Right atrium auricular region (tissue), 2 donors: ENCODE measurements at regions not wholly inside any gene's neighbourhood (a gene's known extent, or its start where the extent isn't known, plus 50 kb on each side); places are given as distances from the start of the nearest gene placed in this dataset.

Experiments
- DNase-seq: peaks from one replicate; pipeline ENCODE4 v3.0.0-alpha.2; 2019; ENCODE audit warnings: low spot score
- H3K27ac ChIP-seq, 2 donors: fragments of 200-600 bp; sonication (generic); 1 replicate in 1 of 2; 2 replicates in 1 of 2; pipeline ENCODE4 v1.5.1; 2016 to 2019
- H3K27me3 ChIP-seq, 2 donors: fragments of 200-600 bp; sonication (generic); one replicate each; pipeline versions ENCODE4 v1.5.1 to v1.6.0; 2017 to 2019
- H3K36me3 ChIP-seq: fragments of 200-600 bp; sonication (generic); one replicate; pipeline ENCODE4 v1.5.1; 2016
- H3K4me1 ChIP-seq, 2 donors: fragments of 200-600 bp; sonication (generic); one replicate each; pipeline versions ENCODE4 v1.5.1 to v1.6.0; 2017 to 2019
- H3K4me3 ChIP-seq, 2 donors: fragments of 200-600 bp; sonication (generic); 1 replicate in 1 of 2; 2 replicates in 1 of 2; pipeline ENCODE4 v1.5.1; 2017 to 2019; ENCODE audit warnings: mild to moderate bottlenecking in 1 of 2, moderate library complexity in 1 of 2
- H3K9me3 ChIP-seq, 2 donors: fragments of 200-600 bp; sonication (generic); one replicate each; pipeline ENCODE4 v1.5.1; 2019
- TF ChIP-seq, protein P1 (sequence below), 2 donors: fragments of 200-600 bp; sonication (generic); IDR thresholded peaks; one replicate each; pipeline ENCODE4 v1.5.1; 2019; ENCODE audit warnings: antibody characterized with exemption in 2 of 2

DNA sequence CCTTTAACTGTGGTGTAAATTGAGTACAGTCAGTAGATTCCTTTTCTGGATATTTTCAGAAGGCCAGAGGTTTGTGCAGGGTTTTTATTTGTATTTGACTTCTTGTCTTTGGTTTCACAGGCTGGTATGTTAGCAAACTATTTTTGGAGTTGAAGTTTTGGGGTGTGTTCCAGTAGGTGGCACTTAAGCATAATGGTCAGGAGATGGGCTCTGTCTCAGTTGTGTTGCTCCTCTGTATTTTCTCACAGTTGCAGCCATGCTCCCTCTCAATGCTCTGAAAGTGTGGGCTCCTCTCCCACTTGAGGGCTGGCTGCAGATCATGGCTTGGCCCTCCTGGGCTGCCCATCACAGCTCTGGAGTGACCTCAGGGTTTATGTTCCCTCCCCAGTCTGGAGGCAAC, 267.0 kb upstream of the PCSK5 start:
- Histone ChIP-seq H3K27ac (no peak overlapping the region), H3K4me1 (peaks cover 0 to 7% of the 10 kb centered on the region in 2 donors), H3K27me3 (no peaks in the 10 kb centered on the region), H3K9me3 (no peaks in the 10 kb centered on the region), H3K4me3 (no peak overlapping the region), H3K36me3 (no peaks in the 10 kb centered on the region)
- TF ChIP-seq, protein P1, sequence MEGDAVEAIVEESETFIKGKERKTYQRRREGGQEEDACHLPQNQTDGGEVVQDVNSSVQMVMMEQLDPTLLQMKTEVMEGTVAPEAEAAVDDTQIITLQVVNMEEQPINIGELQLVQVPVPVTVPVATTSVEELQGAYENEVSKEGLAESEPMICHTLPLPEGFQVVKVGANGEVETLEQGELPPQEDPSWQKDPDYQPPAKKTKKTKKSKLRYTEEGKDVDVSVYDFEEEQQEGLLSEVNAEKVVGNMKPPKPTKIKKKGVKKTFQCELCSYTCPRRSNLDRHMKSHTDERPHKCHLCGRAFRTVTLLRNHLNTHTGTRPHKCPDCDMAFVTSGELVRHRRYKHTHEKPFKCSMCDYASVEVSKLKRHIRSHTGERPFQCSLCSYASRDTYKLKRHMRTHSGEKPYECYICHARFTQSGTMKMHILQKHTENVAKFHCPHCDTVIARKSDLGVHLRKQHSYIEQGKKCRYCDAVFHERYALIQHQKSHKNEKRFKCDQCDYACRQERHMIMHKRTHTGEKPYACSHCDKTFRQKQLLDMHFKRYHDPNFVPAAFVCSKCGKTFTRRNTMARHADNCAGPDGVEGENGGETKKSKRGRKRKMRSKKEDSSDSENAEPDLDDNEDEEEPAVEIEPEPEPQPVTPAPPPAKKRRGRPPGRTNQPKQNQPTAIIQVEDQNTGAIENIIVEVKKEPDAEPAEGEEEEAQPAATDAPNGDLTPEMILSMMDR (IDR thresholded peaks at IDR 0.05): peak in 1 of 2 donors; percentile 18
- no peak for DNase-seq

DNA sequence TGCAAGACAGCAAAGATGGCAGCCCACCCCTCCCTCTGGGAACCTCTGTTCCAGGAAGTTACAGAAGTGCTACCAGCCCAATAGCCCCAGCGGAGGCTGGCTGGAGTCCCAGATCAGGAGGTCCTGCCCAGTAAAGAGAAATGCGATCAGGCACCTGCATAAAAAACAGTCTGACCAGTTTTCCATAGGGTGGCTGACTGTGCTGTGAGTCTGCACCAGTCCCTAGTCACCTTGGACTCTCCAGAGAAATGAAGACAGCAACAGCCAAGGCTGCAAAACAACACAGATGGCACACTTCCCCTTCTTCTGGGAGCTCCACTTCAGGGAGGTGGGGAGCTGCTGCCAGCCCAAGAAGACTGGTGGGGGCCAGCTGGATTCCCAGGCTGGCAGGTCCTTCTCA, 265.5 kb upstream of the PCSK5 start:
- Histone ChIP-seq H3K9me3 (no peaks in the 10 kb centered on the region), H3K4me1 (peaks cover 0 to 7% of the 10 kb centered on the region in 2 donors), H3K27me3 (no peaks in the 10 kb centered on the region), H3K4me3 (no peak overlapping the region), H3K27ac (no peak overlapping the region), H3K36me3 (no peaks in the 10 kb centered on the region)
- TF ChIP-seq, protein P1 (IDR thresholded peaks at IDR 0.05): no peak
- no peak for DNase-seq

DNA sequence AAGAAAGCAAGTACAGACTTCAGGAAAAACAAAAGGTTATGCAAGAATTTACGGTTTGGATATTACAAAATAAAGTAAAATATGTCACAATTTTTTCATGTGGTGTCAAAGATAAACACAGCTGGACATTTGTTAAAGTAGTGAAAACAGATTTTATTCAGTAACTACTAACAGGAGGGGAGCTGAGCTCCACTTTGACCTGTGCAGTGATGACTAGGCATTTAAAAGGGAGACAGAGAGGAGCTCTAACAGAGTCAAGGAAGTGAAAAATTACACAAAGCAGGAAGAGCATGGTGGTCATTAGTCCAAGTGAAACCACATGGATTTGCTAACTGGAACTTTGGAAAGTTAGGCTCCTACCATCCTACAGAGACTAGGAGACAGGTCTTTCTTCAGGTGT, 263.6 kb upstream of the PCSK5 start:
- no peak overlapping the region for H3K4me3 ChIP-seq
- TF ChIP-seq, protein P1 (IDR thresholded peaks at IDR 0.05): no peak
- no peak for DNase-seq
- H3K4me1 ChIP-seq: peaks cover 0 to 7% of the 10 kb centered on the region in 2 donors
- no peaks in the 10 kb centered on the region for H3K27me3 ChIP-seq
- H3K27ac ChIP-seq: no peak overlapping the region
- no peaks in the 10 kb centered on the region for H3K36me3 ChIP-seq
- no peaks in the 10 kb centered on the region for H3K9me3 ChIP-seq

GRCh38 chr9:75628952-75629351, 261.5 kb upstream of the PCSK5 start:
- no peak overlapping the region for H3K4me3 ChIP-seq
- H3K27ac ChIP-seq: no peak overlapping the region
- H3K4me1 ChIP-seq: peaks cover 0 to 7% of the 10 kb centered on the region in 2 donors
- TF ChIP-seq, protein P1 (IDR thresholded peaks at IDR 0.05): no peak
- H3K9me3 ChIP-seq: no peaks in the 10 kb centered on the region
- no peaks in the 10 kb centered on the region for H3K36me3 ChIP-seq
- no peaks in the 10 kb centered on the region for H3K27me3 ChIP-seq
- DNase-seq: no peak

DNA sequence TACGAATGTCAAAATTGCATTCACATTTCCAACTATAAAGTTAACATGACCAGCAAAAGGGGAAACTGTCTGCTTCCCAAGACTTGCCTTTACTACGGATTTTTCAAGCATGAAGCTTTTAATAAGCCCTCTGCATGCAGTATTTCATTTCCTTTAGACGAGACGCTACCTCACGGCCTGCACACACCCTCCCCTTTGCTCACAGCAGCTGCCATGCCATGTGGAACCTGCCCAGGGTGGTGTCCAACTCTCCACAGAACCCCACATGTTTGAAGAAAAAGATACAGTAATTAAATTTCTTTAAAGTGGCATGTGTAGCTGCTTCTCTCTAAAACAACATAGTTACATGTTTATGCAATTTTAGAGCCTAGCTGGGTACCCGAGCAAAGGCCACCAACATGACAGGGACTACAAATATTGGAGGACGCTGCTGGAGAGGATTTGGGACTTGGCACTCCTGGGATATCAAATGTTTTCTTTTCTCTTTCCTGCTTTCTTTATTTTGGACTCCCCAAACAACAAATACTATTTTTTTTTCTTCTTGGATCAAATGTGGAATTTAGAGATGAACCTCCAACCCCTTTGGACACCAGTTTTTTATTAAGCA, 256.9 kb upstream of the PCSK5 start:
- Histone ChIP-seq H3K4me3 (no peak overlapping the region), H3K36me3 (no peaks in the 10 kb centered on the region), H3K9me3 (no peaks in the 10 kb centered on the region), H3K27ac (no peak overlapping the region), H3K27me3 (no peaks in the 10 kb centered on the region), H3K4me1 (peaks cover 0 to 12% of the 10 kb centered on the region in 2 donors)
- TF ChIP-seq, protein P1 (IDR thresholded peaks at IDR 0.05): no peak
- no peak for DNase-seq
